ENCODE measurements at regions not wholly inside any gene's neighbourhood (a gene's known extent, or its start where the extent isn't known, plus 50 kb on each side); places are given as distances from the start of the nearest gene placed in this dataset.

GRCh38 chr2:81739966-81740365 lies 1435.4 kb upstream of the LRRTM1 start:
- DNase-seq = no peak

- DNase-seq = no peak
Measured at GRCh38 chr2:81734981-81735380, 1430.4 kb upstream of the LRRTM1 start.

- DNase-seq = no peak
Measured at GRCh38 chr2:81714817-81715216, 1410.3 kb upstream of the LRRTM1 start.

GRCh38 chr2:81706856-81707255 lies 1402.3 kb upstream of the LRRTM1 start:
- DNase-seq = no peak

GRCh38 chr2:81703831-81704230 lies 1399.3 kb upstream of the LRRTM1 start:
- DNase-seq = no peak

GRCh38 chr2:81692566-81692965 lies 1388.0 kb upstream of the LRRTM1 start:
- no peak for DNase-seq

GRCh38 chr2:81675641-81676040 lies 1371.1 kb upstream of the LRRTM1 start:
- DNase-seq = no peak

- DNase-seq = no peak
Measured at GRCh38 chr2:81672923-81673322, 1368.4 kb upstream of the LRRTM1 start.

GRCh38 chr2:81672516-81672915 lies 1368.0 kb upstream of the LRRTM1 start:
- DNase-seq = no peak

GRCh38 chr2:81670885-81671284 lies 1366.3 kb upstream of the LRRTM1 start:
- no peak for DNase-seq

- no peak for DNase-seq
Measured at GRCh38 chr2:81661081-81661480, 1356.5 kb upstream of the LRRTM1 start.

GRCh38 chr2:81658227-81658626 lies 1353.7 kb upstream of the LRRTM1 start:
- no peak for DNase-seq

GRCh38 chr2:81650048-81650971 lies 1345.8 kb upstream of the LRRTM1 start:
- no peak for DNase-seq

GRCh38 chr2:81648806-81649205 lies 1344.3 kb upstream of the LRRTM1 start:
- DNase-seq = no peak

GRCh38 chr2:81648370-81648769 lies 1343.8 kb upstream of the LRRTM1 start:
- no peak for DNase-seq

GRCh38 chr2:81647715-81648230 lies 1343.2 kb upstream of the LRRTM1 start:
- no peak for DNase-seq

GRCh38 chr2:81645745-81646301 lies 1341.3 kb upstream of the LRRTM1 start:
- no peak for DNase-seq

GRCh38 chr2:81644189-81644588 lies 1339.6 kb upstream of the LRRTM1 start:
- DNase-seq = no peak

GRCh38 chr2:81624825-81625224 lies 1320.3 kb upstream of the LRRTM1 start:
- no peak for DNase-seq

GRCh38 chr2:81600088-81600487 lies 1295.5 kb upstream of the LRRTM1 start:
- no peak for DNase-seq

- DNase-seq = no peak
Measured at GRCh38 chr2:81598453-81598852, 1293.9 kb upstream of the LRRTM1 start.

GRCh38 chr2:81589406-81589805 lies 1284.9 kb upstream of the LRRTM1 start:
- no peak for DNase-seq

GRCh38 chr2:81583311-81584108 lies 1279.0 kb upstream of the LRRTM1 start:
- DNase-seq = no peak

Data from NCI-H1092 treated with DMSO at 0.1 percent for 48 hours (cell line).